IMR-90 (cell line): ENCODE measurements at regions not wholly inside any gene's neighbourhood (a gene's known extent, or its start where the extent isn't known, plus 50 kb on each side); places are given as distances from the start of the nearest gene placed in this dataset.

Experiments
- ATAC-seq: fragments of 200-7000 bp; cut with Tn5 transposase; 2 replicates; pipeline ENCODE4 v1.9.1; 2020; ENCODE audit warnings: low read depth, mild to moderate bottlenecking, moderate library complexity
- BruUV-seq: library from RNA; stranded (reverse); fragments of 400-500 nt; replicated peaks from 2 replicates; lab custom pipeline; 2021; lab: Mats Ljungman, UMichigan
- CTCF ChIA-PET: fragments of 300-600 bp; formaldehyde crosslinking; extraction: SDS; loops from one replicate; lab custom pipeline; 2021; ENCODE audit warnings: antibody characterized with exemption; lab: Yijun Ruan, JAX
- POLR2A ChIA-PET: fragments of 300-600 bp; sonication (Branson Sonifier 250); formaldehyde crosslinking; loops from one replicate; lab custom pipeline; 2022; ENCODE audit warnings: antibody characterized with exemption; ENCODE audit not compliant: unreplicated experiment; lab: Charles Lee
- DNase-seq: peaks from one replicate; pipeline ENCODE4 v3.0.0; 2013
- H2AFZ ChIP-seq: replicated peaks from 2 replicates; pipeline ENCODE3; 2013; ENCODE audit warnings: low read length, mild to moderate bottlenecking; ENCODE audit not compliant: poor library complexity
- H2AK5ac ChIP-seq: 2 replicates; pipeline ENCODE4 v1.6.1; 2013; ENCODE audit warnings: low read depth, low read length, inconsistent platforms
- H2AK9ac ChIP-seq: replicated peaks from 2 replicates; pipeline ENCODE3; 2013; ENCODE audit warnings: mild to moderate bottlenecking, low read depth, low read length, moderate library complexity; ENCODE audit not compliant: poor library complexity
- H2BK120ac ChIP-seq: 2 replicates; pipeline ENCODE4 v1.6.1; 2013; ENCODE audit warnings: low read depth, low read length, inconsistent platforms
- H2BK15ac ChIP-seq: 3 replicates; pipeline ENCODE4 v1.6.1; 2013; ENCODE audit warnings: low read depth, low read length, inconsistent platforms
- H2BK20ac ChIP-seq: 2 replicates; pipeline ENCODE4 v1.6.1; 2013; ENCODE audit warnings: low read depth, mild to moderate bottlenecking, inconsistent platforms, low read length, moderate library complexity
- H2BK5ac ChIP-seq: 2 replicates; pipeline ENCODE4 v1.6.1; 2013; ENCODE audit warnings: mild to moderate bottlenecking, low read depth, low read length, inconsistent platforms; ENCODE audit not compliant: poor library complexity, severe bottlenecking
- H3K14ac ChIP-seq: replicated peaks from 2 replicates; pipeline ENCODE4 v1.6.1; 2013; ENCODE audit warnings: low read depth, low read length, inconsistent platforms
- H3K18ac ChIP-seq: 2 replicates; pipeline ENCODE4 v1.6.1; 2013; ENCODE audit warnings: low read depth, low read length, control low read depth
- H3K23ac ChIP-seq: 2 replicates; pipeline ENCODE4 v1.6.1; 2013; ENCODE audit warnings: low read depth, low read length, inconsistent platforms
- H3K27ac ChIP-seq: 2 replicates; pipeline ENCODE4 v1.5.1; 2013; ENCODE audit warnings: mild to moderate bottlenecking, control low read depth, low read length; ENCODE audit not compliant: insufficient read depth
- H3K27me3 ChIP-seq: 2 replicates; pipeline ENCODE4 v1.6.1; 2013; ENCODE audit warnings: low read length; ENCODE audit not compliant: control insufficient read depth, insufficient read depth
- H3K36me3 ChIP-seq: 2 replicates; pipeline ENCODE4 v1.6.1; 2013; ENCODE audit warnings: low read length, mixed read lengths; ENCODE audit not compliant: control insufficient read depth, insufficient read depth
- H3K4ac ChIP-seq: 2 replicates; pipeline ENCODE4 v1.6.1; 2013; ENCODE audit warnings: low read depth, low read length, inconsistent platforms
- H3K4me1 ChIP-seq: 2 replicates; pipeline ENCODE4 v1.6.1; 2013; ENCODE audit warnings: low read length, mixed read lengths; ENCODE audit not compliant: control insufficient read depth, insufficient read depth
- H3K4me2 ChIP-seq: 2 replicates; pipeline ENCODE4 v1.6.1; 2013; ENCODE audit warnings: low read depth, mild to moderate bottlenecking, control low read depth, low read length, moderate library complexity
- H3K4me3 ChIP-seq: 2 replicates; pipeline ENCODE4 v1.5.1; 2013; ENCODE audit warnings: low read depth, mild to moderate bottlenecking, control low read depth, low read length, moderate library complexity; ENCODE audit not compliant: insufficient read depth
- H3K56ac ChIP-seq: 2 replicates; pipeline ENCODE4 v1.6.1; 2013; ENCODE audit warnings: low read length, inconsistent platforms; ENCODE audit not compliant: insufficient read depth; ENCODE audit errors: extremely low read depth
- H3K79me1 ChIP-seq, 2 experiments: 2 replicates each; pipeline ENCODE4 v1.6.1; 2013; ENCODE audit warnings: low read length in 2 of 2, inconsistent platforms in 1 of 2, low read depth in 1 of 2
- H3K9ac ChIP-seq: 2 replicates; pipeline ENCODE4 v1.6.1; 2013; ENCODE audit warnings: low read depth, low read length, control low read depth
- H3K9me1 ChIP-seq: 2 replicates; pipeline ENCODE4 v1.6.1; 2013; ENCODE audit warnings: low read length, inconsistent platforms; ENCODE audit not compliant: insufficient read depth
- H3K9me3 ChIP-seq: 2 replicates; pipeline ENCODE4 v1.6.1; 2013; ENCODE audit warnings: low read length; ENCODE audit not compliant: control insufficient read depth, insufficient read depth
- H4K20me1 ChIP-seq: 2 replicates; pipeline ENCODE4 v1.6.1; 2013; ENCODE audit warnings: low read length, inconsistent platforms; ENCODE audit not compliant: insufficient read depth
- H4K5ac ChIP-seq: 2 replicates; pipeline ENCODE4 v1.6.1; 2013; ENCODE audit warnings: mild to moderate bottlenecking, low read depth, low read length, control low read depth
- H4K8ac ChIP-seq, 2 experiments: 2 replicates each; pipeline ENCODE4 v1.6.1; 2013; ENCODE audit warnings: low read depth in 2 of 2, low read length in 2 of 2, control low read depth in 1 of 2, inconsistent platforms in 1 of 2
- H4K91ac ChIP-seq: 2 replicates; pipeline ENCODE4 v1.6.1; 2013; ENCODE audit warnings: low read depth, low read length, inconsistent platforms; ENCODE audit not compliant: insufficient read depth
- BHLHE40 ChIP-seq: fragments of 150-350 bp; IDR thresholded peaks from 2 replicates; pipeline ENCODE4 v1.6.1; 2016; ENCODE audit warnings: mild to moderate bottlenecking, low read depth, low read length
- CEBPB ChIP-seq: IDR thresholded peaks from 2 replicates; pipeline ENCODE4 v1.6.1; 2012; ENCODE audit warnings: low read depth, low read length, improper control_type of control experiment
- CHD1 ChIP-seq: IDR thresholded peaks from 2 replicates; pipeline ENCODE4 v1.6.1; 2012; ENCODE audit warnings: low read depth, low read length, improper control_type of control experiment
- FOS ChIP-seq: fragments of 150-350 bp; IDR thresholded peaks from 2 replicates; pipeline ENCODE4 v1.6.1; 2016; ENCODE audit warnings: low read depth, low read length
- MAZ ChIP-seq: IDR thresholded peaks from 2 replicates; pipeline ENCODE4 v1.6.1; 2012; ENCODE audit warnings: low read depth, mild to moderate bottlenecking, low read length, improper control_type of control experiment, moderate library complexity, borderline replicate concordance
- MXI1 ChIP-seq: IDR thresholded peaks from 2 replicates; pipeline ENCODE4 v1.6.1; 2012; ENCODE audit warnings: low read depth, mild to moderate bottlenecking, low read length, moderate library complexity, borderline replicate concordance
- NFE2L2 ChIP-seq: fragments of 150-350 bp; IDR thresholded peaks from 2 replicates; pipeline ENCODE4 v1.6.1; 2016; ENCODE audit warnings: low read depth, mild to moderate bottlenecking, low read length
- POLR2A ChIP-seq: IDR thresholded peaks from 2 replicates; pipeline ENCODE4 v1.6.1; 2012; ENCODE audit warnings: mild to moderate bottlenecking, low read depth, low read length
- RCOR1 ChIP-seq: IDR thresholded peaks from 2 replicates; pipeline ENCODE4 v1.6.1; 2012; ENCODE audit warnings: mild to moderate bottlenecking, low read length, improper control_type of control experiment; ENCODE audit not compliant: insufficient replicate concordance
- RFX5 ChIP-seq: IDR thresholded peaks from 2 replicates; pipeline ENCODE4 v1.8.0; 2012; ENCODE audit warnings: low read depth, mild to moderate bottlenecking, low read length, moderate library complexity
- USF2 ChIP-seq: fragments of 150-350 bp; IDR thresholded peaks from 2 replicates; pipeline ENCODE4 v1.6.1; 2017; ENCODE audit warnings: mild to moderate bottlenecking, antibody characterized with exemption, low read length, low read depth
- WGBS, 2 experiments: methylation state at CpG; one replicate each; pipeline versions ENCODE4 v1.1.5 to v1.1.7; 2013; ENCODE audit warnings: missing lambda C conversion rate in 2 of 2; ENCODE audit not compliant: insufficient read length in 1 of 2; ENCODE audit errors: extremely low coverage in 2 of 2; 5-methylcytosine and 5-hydroxymethylcytosine counted together
- dilution Hi-C: fragments of 300-500 bp; cut with HindIII; formaldehyde crosslinking; loops from one replicate; pipeline ENCODE4 v1.14.3; 2018; ENCODE audit warnings: low sequenced_read_pairs; ENCODE audit not compliant: unreplicated experiment
- in situ Hi-C: fragments of 300-500 bp; cut with MboI; formaldehyde crosslinking; loops from 3 replicates; pipeline ENCODE4 v1.14.3; 2019; ENCODE audit warnings: low sequenced_read_pairs, inconsistent platforms, mixed read lengths
- intact Hi-C: fragments of 100-400 bp; cut with micrococcal nuclease; formaldehyde crosslinking; loops from 2 replicates; pipeline ENCODE4 v1.10.0; 2022
- TF ChIP-seq, protein P1 (sequence below): conservative IDR thresholded peaks from 2 replicates; pipeline ENCODE4 v1.5.1; 2012; ENCODE audit warnings: mild to moderate bottlenecking, low read depth, low read length, improper control_type of control experiment
- TF ChIP-seq, protein P2 (sequence below): fragments of 150-350 bp; IDR thresholded peaks from 2 replicates; pipeline ENCODE4 v1.6.1; 2016; ENCODE audit warnings: low read depth, mild to moderate bottlenecking, low read length, moderate library complexity, borderline replicate concordance

DNA sequence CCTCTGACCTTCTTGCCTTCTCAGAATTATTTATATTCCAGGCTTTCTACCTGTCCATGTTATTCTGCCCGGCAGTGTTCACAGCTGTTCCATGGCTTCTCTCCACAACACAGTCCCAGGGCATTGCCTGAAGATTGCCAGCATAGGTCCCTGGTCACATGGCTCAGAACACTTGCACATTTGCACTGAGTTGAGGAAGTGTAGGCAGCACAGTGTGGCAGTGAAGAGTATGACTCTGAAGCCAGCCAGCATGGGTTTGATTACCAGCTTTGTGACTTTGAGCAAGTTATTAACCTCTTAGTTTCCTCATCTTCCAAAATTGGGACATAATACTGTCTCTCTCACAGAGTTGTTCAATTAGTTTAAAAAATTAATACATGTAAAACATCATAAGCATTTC, 73.2 kb upstream of the NEUROD6 start:
- Histone ChIP-seq H3K23ac (no peak overlapping the region), H2AK5ac (no peak overlapping the region), H3K4me3 (no peak overlapping the region), H3K18ac (no peak overlapping the region), H4K91ac (no peak overlapping the region), H2BK120ac (no peak overlapping the region), H3K56ac (no peak overlapping the region), H3K9ac (no peak overlapping the region), H3K4me2 (no peak overlapping the region), H4K8ac (no peak overlapping the region), H2BK15ac (no peak overlapping the region), H3K14ac (no peak overlapping the region), H3K79me1 (no peaks in the 10 kb centered on the region), H3K27me3 (no peaks in the 10 kb centered on the region), H3K4me1 (no peaks in the 10 kb centered on the region), H2BK20ac (no peak overlapping the region), H2AFZ (no peak overlapping the region), H3K27ac (no peak overlapping the region), H2BK5ac (no peak overlapping the region), H3K9me1 (no peaks in the 10 kb centered on the region), H3K9me3 (no peaks in the 10 kb centered on the region), H3K36me3 (no peaks in the 10 kb centered on the region), H4K5ac (no peak overlapping the region), H3K4ac (no peak overlapping the region), H4K20me1 (no peaks in the 10 kb centered on the region), H2AK9ac (no peak overlapping the region)
- POLR2A ChIA-PET: no interaction called here
- CTCF ChIA-PET: no interaction called here
- in situ Hi-C loops (no loop called here), dilution Hi-C loops (no loop called here), intact Hi-C loops (no loop called here)
- no peak for ATAC-seq
- no CpG with 5 or more reads among the region's 1 CpG for WGBS, 2 experiments
- TF ChIP-seq BHLHE40 (no peak), USF2 (no peak), MAZ (no peak), CHD1 (no peak), FOS (no peak), RFX5 (no peak), MXI1 (no peak), NFE2L2 (no peak), RCOR1 (no peak), CEBPB (no peak), POLR2A (no peak)
- TF ChIP-seq, protein P1, sequence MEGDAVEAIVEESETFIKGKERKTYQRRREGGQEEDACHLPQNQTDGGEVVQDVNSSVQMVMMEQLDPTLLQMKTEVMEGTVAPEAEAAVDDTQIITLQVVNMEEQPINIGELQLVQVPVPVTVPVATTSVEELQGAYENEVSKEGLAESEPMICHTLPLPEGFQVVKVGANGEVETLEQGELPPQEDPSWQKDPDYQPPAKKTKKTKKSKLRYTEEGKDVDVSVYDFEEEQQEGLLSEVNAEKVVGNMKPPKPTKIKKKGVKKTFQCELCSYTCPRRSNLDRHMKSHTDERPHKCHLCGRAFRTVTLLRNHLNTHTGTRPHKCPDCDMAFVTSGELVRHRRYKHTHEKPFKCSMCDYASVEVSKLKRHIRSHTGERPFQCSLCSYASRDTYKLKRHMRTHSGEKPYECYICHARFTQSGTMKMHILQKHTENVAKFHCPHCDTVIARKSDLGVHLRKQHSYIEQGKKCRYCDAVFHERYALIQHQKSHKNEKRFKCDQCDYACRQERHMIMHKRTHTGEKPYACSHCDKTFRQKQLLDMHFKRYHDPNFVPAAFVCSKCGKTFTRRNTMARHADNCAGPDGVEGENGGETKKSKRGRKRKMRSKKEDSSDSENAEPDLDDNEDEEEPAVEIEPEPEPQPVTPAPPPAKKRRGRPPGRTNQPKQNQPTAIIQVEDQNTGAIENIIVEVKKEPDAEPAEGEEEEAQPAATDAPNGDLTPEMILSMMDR: no peak
- TF ChIP-seq, protein P2, sequence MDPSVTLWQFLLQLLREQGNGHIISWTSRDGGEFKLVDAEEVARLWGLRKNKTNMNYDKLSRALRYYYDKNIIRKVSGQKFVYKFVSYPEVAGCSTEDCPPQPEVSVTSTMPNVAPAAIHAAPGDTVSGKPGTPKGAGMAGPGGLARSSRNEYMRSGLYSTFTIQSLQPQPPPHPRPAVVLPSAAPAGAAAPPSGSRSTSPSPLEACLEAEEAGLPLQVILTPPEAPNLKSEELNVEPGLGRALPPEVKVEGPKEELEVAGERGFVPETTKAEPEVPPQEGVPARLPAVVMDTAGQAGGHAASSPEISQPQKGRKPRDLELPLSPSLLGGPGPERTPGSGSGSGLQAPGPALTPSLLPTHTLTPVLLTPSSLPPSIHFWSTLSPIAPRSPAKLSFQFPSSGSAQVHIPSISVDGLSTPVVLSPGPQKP: no peak
- BruUV-seq: no TSS peak
- no peak for DNase-seq
